HepG2 (cell line): ENCODE measurements at regions not wholly inside any gene's neighbourhood (a gene's known extent, or its start where the extent isn't known, plus 50 kb on each side); places are given as distances from the start of the nearest gene placed in this dataset.

ENCODE experiments used
- ARHGAP35 ChIP-seq: sonication (generic); formaldehyde crosslinking; IDR thresholded peaks from 2 replicates; pipeline ENCODE4 v1.9.0; 2022; ENCODE audit warnings: mild to moderate bottlenecking, inconsistent platforms, moderate library complexity, missing genetic modification reagents, borderline replicate concordance
- ELF3 ChIP-seq: IDR thresholded peaks from 2 replicates; pipeline ENCODE4 v1.6.1; 2016; ENCODE audit warnings: missing genetic modification reagents, missing compliant biosample characterization
- FOXK1 ChIP-seq: sonication (generic); formaldehyde crosslinking; IDR thresholded peaks from 2 replicates; pipeline ENCODE4 v1.4.0; 2020; ENCODE audit warnings: low read depth, missing genetic modification reagents, borderline replicate concordance
- HMG20A ChIP-seq: IDR thresholded peaks from 2 replicates; pipeline ENCODE4 v1.6.1; 2016; ENCODE audit warnings: borderline replicate concordance
- NFATC3 ChIP-seq: sonication (generic); formaldehyde crosslinking; IDR thresholded peaks from 2 replicates; pipeline ENCODE4 v1.5.1; 2020; ENCODE audit warnings: mild to moderate bottlenecking, missing genetic modification reagents
- NONO ChIP-seq, 2 experiments: fragments of 450-650 bp in 1 of 2; sonication (generic) in 1 of 2; formaldehyde crosslinking in 1 of 2; IDR thresholded peaks in 1 of 2; conservative IDR thresholded peaks in 1 of 2; 2 replicates each; pipeline versions ENCODE4 v1.6.1 to v1.8.0; 2017 to 2022; ENCODE audit warnings: mild to moderate bottlenecking in 1 of 2, missing genetic modification reagents in 1 of 2, moderate library complexity in 1 of 2
- PCBP2 ChIP-seq: fragments of 200-400 bp; formaldehyde crosslinking; optimal IDR thresholded peaks from 2 replicates; pipeline ENCODE3; 2018; ENCODE audit warnings: low read length, low read depth; ENCODE audit not compliant: poor library complexity, severe bottlenecking
- RXRB ChIP-seq: IDR thresholded peaks from 2 replicates; pipeline ENCODE4 v1.6.1; 2016; ENCODE audit warnings: borderline replicate concordance, missing genetic modification reagents, missing compliant biosample characterization
- SIN3B ChIP-seq: fragments of 150-350 bp; IDR thresholded peaks from 2 replicates; pipeline ENCODE4 v1.6.1; 2014; ENCODE audit warnings: low read length
- SYNCRIP ChIP-seq: fragments of 200-400 bp; formaldehyde crosslinking; IDR thresholded peaks from 2 replicates; pipeline ENCODE4 v1.6.1; 2018; ENCODE audit warnings: mild to moderate bottlenecking, low read depth, low read length; ENCODE audit not compliant: insufficient read depth
- TOE1 ChIP-seq: sonication (generic); formaldehyde crosslinking; IDR thresholded peaks from 2 replicates; pipeline ENCODE4 v1.4.0; 2020; ENCODE audit warnings: mild to moderate bottlenecking, missing genetic modification reagents
- YY1 ChIP-seq: IDR thresholded peaks from 2 replicates; pipeline ENCODE4 v1.6.1; 2011; ENCODE audit warnings: low read length, low read depth, moderate library complexity, mild to moderate bottlenecking; ENCODE audit not compliant: insufficient read depth, insufficient replicate concordance
- ZBTB7A ChIP-seq: sonication (generic); formaldehyde crosslinking; IDR thresholded peaks from 2 replicates; pipeline ENCODE4 v1.8.0; 2022; ENCODE audit warnings: mild to moderate bottlenecking, missing genetic modification reagents
- ZNF124 ChIP-seq: sonication (generic); formaldehyde crosslinking; IDR thresholded peaks from 2 replicates; pipeline ENCODE4 v1.4.0; 2020; ENCODE audit warnings: missing genetic modification reagents
- ZNF180 ChIP-seq: sonication (generic); formaldehyde crosslinking; IDR thresholded peaks from 2 replicates; pipeline ENCODE4 v1.4.0; 2020; ENCODE audit warnings: low read depth, missing genetic modification reagents, borderline replicate concordance
- ZNF232 ChIP-seq: sonication (generic); formaldehyde crosslinking; IDR thresholded peaks from 2 replicates; pipeline ENCODE4 v1.4.0; 2020; ENCODE audit warnings: missing genetic modification reagents, borderline replicate concordance
- ZNF24 ChIP-seq: fragments of 450-650 bp; IDR thresholded peaks from 2 replicates; pipeline ENCODE4 v1.6.1; 2017; ENCODE audit warnings: antibody characterized with exemption, mild to moderate bottlenecking
- ZNF264 ChIP-seq: sonication (generic); formaldehyde crosslinking; IDR thresholded peaks from 2 replicates; pipeline ENCODE4 v1.4.0; 2020; ENCODE audit warnings: missing genetic modification reagents
- ZNF441 ChIP-seq: sonication (generic); formaldehyde crosslinking; IDR thresholded peaks from 2 replicates; pipeline ENCODE4 v1.7.0; 2021; ENCODE audit warnings: missing genetic modification reagents, borderline replicate concordance
- ZNF530 ChIP-seq: sonication (generic); formaldehyde crosslinking; IDR thresholded peaks from 2 replicates; pipeline ENCODE4 v1.5.0; 2020; ENCODE audit warnings: low read depth, mild to moderate bottlenecking, missing genetic modification reagents
- ZNF557 ChIP-seq: sonication (generic); formaldehyde crosslinking; IDR thresholded peaks from 2 replicates; pipeline ENCODE4 v1.4.0; 2020; ENCODE audit warnings: missing genetic modification reagents
- ZNF567 ChIP-seq: sonication (generic); formaldehyde crosslinking; IDR thresholded peaks from 2 replicates; pipeline ENCODE4 v1.8.1; 2023; ENCODE audit warnings: mild to moderate bottlenecking, missing genetic modification reagents, borderline replicate concordance
- ZNF724P ChIP-seq: sonication (generic); formaldehyde crosslinking; IDR thresholded peaks from 2 replicates; pipeline ENCODE4 v1.8.0; 2022; ENCODE audit warnings: missing genetic modification reagents, borderline replicate concordance
- ZNF780A ChIP-seq: sonication (generic); formaldehyde crosslinking; IDR thresholded peaks from 2 replicates; pipeline ENCODE4 v1.8.0; 2022; ENCODE audit warnings: mild to moderate bottlenecking, missing genetic modification reagents, moderate library complexity
- ZNF788 ChIP-seq: sonication (generic); formaldehyde crosslinking; IDR thresholded peaks from 2 replicates; pipeline ENCODE4 v1.5.0; 2020; ENCODE audit warnings: mild to moderate bottlenecking, missing genetic modification reagents, borderline replicate concordance
- ZNF816 ChIP-seq: sonication (generic); formaldehyde crosslinking; IDR thresholded peaks from 2 replicates; pipeline ENCODE4 v1.8.0; 2022; ENCODE audit warnings: missing genetic modification reagents, mild to moderate bottlenecking, borderline replicate concordance
- ZSCAN9 ChIP-seq: IDR thresholded peaks from 2 replicates; pipeline ENCODE4 v1.6.1; 2016; ENCODE audit warnings: borderline replicate concordance
- TF ChIP-seq, protein P1 (sequence below): sonication (generic); formaldehyde crosslinking; IDR thresholded peaks from 2 replicates; pipeline ENCODE4 v1.4.0; 2020; ENCODE audit warnings: mild to moderate bottlenecking, missing genetic modification reagents
- TF ChIP-seq, protein P2 (sequence below): sonication (generic); formaldehyde crosslinking; conservative IDR thresholded peaks from 2 replicates; pipeline ENCODE4 v1.4.0; 2020; ENCODE audit warnings: missing genetic modification reagents
- TF ChIP-seq, protein P3 (sequence below): IDR thresholded peaks from 2 replicates; pipeline ENCODE4 v1.6.1; 2016; ENCODE audit warnings: missing biosample characterization, missing genetic modification reagents, low read depth

GRCh38 chr6:28838289-28838633, 85.5 kb downstream of the TRIM27 start (continued):
- TF ChIP-seq, protein P1, sequence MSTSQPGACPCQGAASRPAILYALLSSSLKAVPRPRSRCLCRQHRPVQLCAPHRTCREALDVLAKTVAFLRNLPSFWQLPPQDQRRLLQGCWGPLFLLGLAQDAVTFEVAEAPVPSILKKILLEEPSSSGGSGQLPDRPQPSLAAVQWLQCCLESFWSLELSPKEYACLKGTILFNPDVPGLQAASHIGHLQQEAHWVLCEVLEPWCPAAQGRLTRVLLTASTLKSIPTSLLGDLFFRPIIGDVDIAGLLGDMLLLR (CRISPR knock-in tag) = no peak
- TF ChIP-seq HMG20A (CRISPR knock-in tag) (peak; percentile 38; the same call in 1 of the 2 replicates), ZNF180 (CRISPR knock-in tag) (no peak), TOE1 (CRISPR knock-in tag) (0 out of 2 replicates have a peak, but pooled peaks have one; percentile 58), YY1 (peak; percentile 67), ZBTB7A (CRISPR knock-in tag) (no peak), NFATC3 (CRISPR knock-in tag) (no peak), ELF3 (CRISPR knock-in tag) (peak; percentile 29; the same call in 1 of the 2 replicates), ZNF264 (CRISPR knock-in tag) (0 out of 2 replicates have a peak, but pooled peaks have one; percentile 51), ZNF124 (CRISPR knock-in tag) (peak; percentile 67), ZNF557 (peak; percentile 72; the same call in 1 of the 2 replicates), SYNCRIP (no peak), ZSCAN9 (CRISPR knock-in tag) (peak; percentile 23; the same call in 1 of the 2 replicates), ZNF530 (CRISPR knock-in tag) (no peak), ZNF724P (CRISPR knock-in tag) (0 out of 2 replicates have a peak, but pooled peaks have one; percentile 0), ZNF441 (CRISPR knock-in tag) (peak; percentile 31; the same call in 1 of the 2 replicates), ZNF816 (CRISPR knock-in tag) (peak; percentile 41; the same call in 1 of the 2 replicates), ARHGAP35 (no peak), ZNF232 (CRISPR knock-in tag) (0 out of 2 replicates have a peak, but pooled peaks have one; percentile 9), SIN3B (0 out of 2 replicates have a peak, but pooled peaks have one; percentile 51), PCBP2 (no peak), RXRB (CRISPR knock-in tag) (0 out of 2 replicates have a peak, but pooled peaks have one; percentile 35), FOXK1 (CRISPR knock-in tag) (no peak), ZNF780A (CRISPR knock-in tag) (no peak), ZNF24 (peak; percentile 99), NONO (IDR thresholded peaks at IDR 0.05) (no peak), NONO (CRISPR knock-in tag; conservative IDR thresholded peaks at IDR 0.05) (0 out of 2 replicates have a peak, but pooled peaks have one; percentile 7), ZNF788 (CRISPR knock-in tag) (no peak), ZNF567 (no peak)
- TF ChIP-seq, protein P2, sequence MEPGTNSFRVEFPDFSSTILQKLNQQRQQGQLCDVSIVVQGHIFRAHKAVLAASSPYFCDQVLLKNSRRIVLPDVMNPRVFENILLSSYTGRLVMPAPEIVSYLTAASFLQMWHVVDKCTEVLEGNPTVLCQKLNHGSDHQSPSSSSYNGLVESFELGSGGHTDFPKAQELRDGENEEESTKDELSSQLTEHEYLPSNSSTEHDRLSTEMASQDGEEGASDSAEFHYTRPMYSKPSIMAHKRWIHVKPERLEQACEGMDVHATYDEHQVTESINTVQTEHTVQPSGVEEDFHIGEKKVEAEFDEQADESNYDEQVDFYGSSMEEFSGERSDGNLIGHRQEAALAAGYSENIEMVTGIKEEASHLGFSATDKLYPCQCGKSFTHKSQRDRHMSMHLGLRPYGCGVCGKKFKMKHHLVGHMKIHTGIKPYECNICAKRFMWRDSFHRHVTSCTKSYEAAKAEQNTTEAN (CRISPR knock-in tag) = 0 out of 2 replicates have a peak, but pooled peaks have one; percentile 28
- TF ChIP-seq, protein P3, sequence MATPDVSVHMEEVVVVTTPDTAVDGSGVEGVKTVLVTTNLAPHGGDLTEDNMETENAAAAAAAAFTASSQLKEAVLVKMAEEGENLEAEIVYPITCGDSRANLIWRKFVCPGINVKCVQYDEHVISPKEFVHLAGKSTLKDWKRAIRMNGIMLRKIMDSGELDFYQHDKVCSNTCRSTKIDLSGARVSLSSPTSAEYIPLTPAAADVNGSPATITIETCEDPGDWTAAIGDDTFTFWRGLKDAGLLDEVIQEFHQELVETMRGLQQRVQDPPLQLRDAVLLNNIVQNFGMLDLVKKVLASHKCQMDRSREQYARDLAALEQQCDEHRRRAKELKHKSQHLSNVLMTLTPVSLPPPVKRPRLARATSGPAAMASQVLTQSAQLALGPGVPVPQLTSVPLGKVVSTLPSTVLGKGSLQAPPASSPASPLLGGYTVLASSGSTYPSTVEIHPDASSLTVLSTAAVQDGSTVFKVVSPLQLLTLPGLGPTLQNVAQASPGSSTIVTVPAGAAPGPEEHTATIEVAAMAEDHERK (CRISPR knock-in tag) = no peak
